ENCODE measurements at regions not wholly inside any gene's neighbourhood (a gene's known extent, or its start where the extent isn't known, plus 50 kb on each side); places are given as distances from the start of the nearest gene placed in this dataset.
A peak's percentile ranks its signal among the peaks of the same experiment; 100 is the strongest.

DNA sequence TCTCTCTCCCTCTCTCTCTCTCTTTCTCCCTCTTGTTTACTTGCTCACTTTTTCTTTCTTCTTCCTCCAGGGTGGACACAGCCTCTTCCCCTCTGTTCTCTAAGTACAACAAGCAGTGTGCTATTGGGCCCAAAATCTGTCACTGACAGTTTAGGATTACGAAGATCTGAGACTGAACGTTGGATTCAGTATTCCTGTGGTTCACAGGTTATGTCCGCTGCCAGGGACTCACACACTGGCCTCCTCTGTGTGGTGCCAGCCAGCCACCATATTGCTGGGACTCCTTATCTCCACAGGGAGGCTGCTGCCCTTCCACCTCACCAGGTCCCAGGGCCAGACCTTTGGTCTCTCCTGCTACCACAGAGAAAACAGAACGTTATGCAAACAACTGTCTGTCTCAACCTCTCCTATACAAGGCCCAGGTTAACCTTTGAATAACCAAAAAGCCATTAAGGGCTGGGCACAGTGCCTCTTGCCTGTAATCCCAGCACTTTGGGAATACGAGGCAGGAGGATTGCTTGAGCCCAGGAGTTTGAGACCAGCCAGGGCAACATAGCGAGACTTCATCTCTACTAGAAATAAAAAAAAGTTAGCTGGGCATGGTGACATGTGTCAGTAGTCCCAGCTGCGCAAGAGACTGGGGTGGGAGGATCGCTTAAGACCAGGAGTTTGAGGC lies 171.9 kb upstream of the RAB4A start (continued):
- TF ChIP-seq CC2D1A (CRISPR knock-in tag; IDR thresholded peaks at IDR 0.05) (no peak), ZNF260 (CRISPR knock-in tag; IDR thresholded peaks at IDR 0.05; ENCODE audit: borderline replicate concordance, low read depth) (no peak), ISL2 (CRISPR knock-in tag; IDR thresholded peaks at IDR 0.05) (peak; percentile 86), SP140L (CRISPR knock-in tag; IDR thresholded peaks at IDR 0.05; ENCODE audit: borderline replicate concordance) (no peak), ZBTB7B (CRISPR knock-in tag; IDR thresholded peaks at IDR 0.05) (peak; percentile 62; the same call in 1 of the 2 replicates), KLF16 (CRISPR knock-in tag; IDR thresholded peaks at IDR 0.05) (peak in 1 of 2 experiments; percentile 88; a peak in 2 of 4 replicates), HDAC1 (CRISPR knock-in tag; IDR thresholded peaks at IDR 0.05) (peak; percentile 85), ZNF577 (CRISPR knock-in tag; IDR thresholded peaks at IDR 0.05; ENCODE audit: borderline replicate concordance, low read depth) (no peak), BRCA1 (CRISPR knock-in tag; IDR thresholded peaks at IDR 0.05) (peak; percentile 91; the same call in 1 of the 2 replicates), ZKSCAN5 (CRISPR knock-in tag; IDR thresholded peaks at IDR 0.05) (no peak), ZSCAN22 (CRISPR knock-in tag; IDR thresholded peaks at IDR 0.05) (no peak), NFE2L2 (IDR thresholded peaks at IDR 0.05; ENCODE audit: low read length) (no peak), ZNF713 (CRISPR knock-in tag; IDR thresholded peaks at IDR 0.05) (no peak)
- TF ChIP-seq, protein P1, sequence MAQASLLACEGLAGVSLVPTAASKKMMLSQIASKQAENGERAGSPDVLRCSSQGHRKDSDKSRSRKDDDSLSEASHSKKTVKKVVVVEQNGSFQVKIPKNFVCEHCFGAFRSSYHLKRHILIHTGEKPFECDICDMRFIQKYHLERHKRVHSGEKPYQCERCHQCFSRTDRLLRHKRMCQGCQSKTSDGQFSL (CRISPR knock-in tag; IDR thresholded peaks at IDR 0.05) = 0 out of 2 replicates have a peak, but pooled peaks have one; percentile 19
- TF ChIP-seq, protein P2, sequence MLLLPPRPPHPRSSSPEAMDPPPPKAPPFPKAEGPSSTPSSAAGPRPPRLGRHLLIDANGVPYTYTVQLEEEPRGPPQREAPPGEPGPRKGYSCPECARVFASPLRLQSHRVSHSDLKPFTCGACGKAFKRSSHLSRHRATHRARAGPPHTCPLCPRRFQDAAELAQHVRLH (CRISPR knock-in tag; IDR thresholded peaks at IDR 0.05; ENCODE audit: borderline replicate concordance, low read depth) = peak; percentile 93; the same call in 1 of the 2 replicates
- TF ChIP-seq, protein P3, sequence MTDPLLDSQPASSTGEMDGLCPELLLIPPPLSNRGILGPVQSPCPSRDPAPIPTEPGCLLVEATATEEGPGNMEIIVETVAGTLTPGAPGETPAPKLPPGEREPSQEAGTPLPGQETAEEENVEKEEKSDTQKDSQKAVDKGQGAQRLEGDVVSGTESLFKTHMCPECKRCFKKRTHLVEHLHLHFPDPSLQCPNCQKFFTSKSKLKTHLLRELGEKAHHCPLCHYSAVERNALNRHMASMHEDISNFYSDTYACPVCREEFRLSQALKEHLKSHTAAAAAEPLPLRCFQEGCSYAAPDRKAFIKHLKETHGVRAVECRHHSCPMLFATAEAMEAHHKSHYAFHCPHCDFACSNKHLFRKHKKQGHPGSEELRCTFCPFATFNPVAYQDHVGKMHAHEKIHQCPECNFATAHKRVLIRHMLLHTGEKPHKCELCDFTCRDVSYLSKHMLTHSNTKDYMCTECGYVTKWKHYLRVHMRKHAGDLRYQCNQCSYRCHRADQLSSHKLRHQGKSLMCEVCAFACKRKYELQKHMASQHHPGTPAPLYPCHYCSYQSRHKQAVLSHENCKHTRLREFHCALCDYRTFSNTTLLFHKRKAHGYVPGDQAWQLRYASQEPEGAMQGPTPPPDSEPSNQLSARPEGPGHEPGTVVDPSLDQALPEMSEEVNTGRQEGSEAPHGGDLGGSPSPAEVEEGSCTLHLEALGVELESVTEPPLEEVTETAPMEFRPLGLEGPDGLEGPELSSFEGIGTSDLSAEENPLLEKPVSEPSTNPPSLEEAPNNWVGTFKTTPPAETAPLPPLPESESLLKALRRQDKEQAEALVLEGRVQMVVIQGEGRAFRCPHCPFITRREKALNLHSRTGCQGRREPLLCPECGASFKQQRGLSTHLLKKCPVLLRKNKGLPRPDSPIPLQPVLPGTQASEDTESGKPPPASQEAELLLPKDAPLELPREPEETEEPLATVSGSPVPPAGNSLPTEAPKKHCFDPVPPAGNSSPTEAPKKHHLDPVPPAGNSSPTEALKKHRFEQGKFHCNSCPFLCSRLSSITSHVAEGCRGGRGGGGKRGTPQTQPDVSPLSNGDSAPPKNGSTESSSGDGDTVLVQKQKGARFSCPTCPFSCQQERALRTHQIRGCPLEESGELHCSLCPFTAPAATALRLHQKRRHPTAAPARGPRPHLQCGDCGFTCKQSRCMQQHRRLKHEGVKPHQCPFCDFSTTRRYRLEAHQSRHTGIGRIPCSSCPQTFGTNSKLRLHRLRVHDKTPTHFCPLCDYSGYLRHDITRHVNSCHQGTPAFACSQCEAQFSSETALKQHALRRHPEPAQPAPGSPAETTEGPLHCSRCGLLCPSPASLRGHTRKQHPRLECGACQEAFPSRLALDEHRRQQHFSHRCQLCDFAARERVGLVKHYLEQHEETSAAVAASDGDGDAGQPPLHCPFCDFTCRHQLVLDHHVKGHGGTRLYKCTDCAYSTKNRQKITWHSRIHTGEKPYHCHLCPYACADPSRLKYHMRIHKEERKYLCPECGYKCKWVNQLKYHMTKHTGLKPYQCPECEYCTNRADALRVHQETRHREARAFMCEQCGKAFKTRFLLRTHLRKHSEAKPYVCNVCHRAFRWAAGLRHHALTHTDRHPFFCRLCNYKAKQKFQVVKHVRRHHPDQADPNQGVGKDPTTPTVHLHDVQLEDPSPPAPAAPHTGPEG (CRISPR knock-in tag; IDR thresholded peaks at IDR 0.05) = 0 out of 2 replicates have a peak, but pooled peaks have one; percentile 59
- TF ChIP-seq, protein P4, sequence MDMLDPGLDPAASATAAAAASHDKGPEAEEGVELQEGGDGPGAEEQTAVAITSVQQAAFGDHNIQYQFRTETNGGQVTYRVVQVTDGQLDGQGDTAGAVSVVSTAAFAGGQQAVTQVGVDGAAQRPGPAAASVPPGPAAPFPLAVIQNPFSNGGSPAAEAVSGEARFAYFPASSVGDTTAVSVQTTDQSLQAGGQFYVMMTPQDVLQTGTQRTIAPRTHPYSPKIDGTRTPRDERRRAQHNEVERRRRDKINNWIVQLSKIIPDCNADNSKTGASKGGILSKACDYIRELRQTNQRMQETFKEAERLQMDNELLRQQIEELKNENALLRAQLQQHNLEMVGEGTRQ (IDR thresholded peaks at IDR 0.05; ENCODE audit: low read depth, low read length) = no peak
- TF ChIP-seq, protein P4 (CRISPR knock-in tag; IDR thresholded peaks at IDR 0.05; ENCODE audit: borderline replicate concordance) = no peak
- TF ChIP-seq, protein P5, sequence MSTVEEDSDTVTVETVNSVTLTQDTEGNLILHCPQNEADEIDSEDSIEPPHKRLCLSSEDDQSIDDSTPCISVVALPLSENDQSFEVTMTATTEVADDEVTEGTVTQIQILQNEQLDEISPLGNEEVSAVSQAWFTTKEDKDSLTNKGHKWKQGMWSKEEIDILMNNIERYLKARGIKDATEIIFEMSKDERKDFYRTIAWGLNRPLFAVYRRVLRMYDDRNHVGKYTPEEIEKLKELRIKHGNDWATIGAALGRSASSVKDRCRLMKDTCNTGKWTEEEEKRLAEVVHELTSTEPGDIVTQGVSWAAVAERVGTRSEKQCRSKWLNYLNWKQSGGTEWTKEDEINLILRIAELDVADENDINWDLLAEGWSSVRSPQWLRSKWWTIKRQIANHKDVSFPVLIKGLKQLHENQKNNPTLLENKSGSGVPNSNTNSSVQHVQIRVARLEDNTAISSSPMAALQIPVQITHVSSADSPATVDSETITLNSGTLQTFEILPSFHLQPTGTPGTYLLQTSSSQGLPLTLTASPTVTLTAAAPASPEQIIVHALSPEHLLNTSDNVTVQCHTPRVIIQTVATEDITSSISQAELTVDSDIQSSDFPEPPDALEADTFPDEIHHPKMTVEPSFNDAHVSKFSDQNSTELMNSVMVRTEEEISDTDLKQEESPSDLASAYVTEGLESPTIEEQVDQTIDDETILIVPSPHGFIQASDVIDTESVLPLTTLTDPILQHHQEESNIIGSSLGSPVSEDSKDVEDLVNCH (CRISPR knock-in tag; IDR thresholded peaks at IDR 0.05) = no peak

Data from HepG2 (cell line).